ENCODE measurements at regions not wholly inside any gene's neighbourhood (a gene's known extent, or its start where the extent isn't known, plus 50 kb on each side); places are given as distances from the start of the nearest gene placed in this dataset.
A peak's percentile ranks its signal among the peaks of the same experiment; 100 is the strongest.
"Not testable (repeated sequence)": the region's sequence is repeated elsewhere in the genome, so short reads cannot be mapped to it uniquely, and the experiment has no call there.

GRCh38 chr5:39689919-39690318 lies 265.1 kb upstream of the DAB2 start:
- H3K4me3 ChIP-seq (replicated peaks in 1 of 2; ENCODE audit: low read depth in 2 of 2, low read length in 2 of 2): no peak overlapping the region
- TF ChIP-seq, protein P1, sequence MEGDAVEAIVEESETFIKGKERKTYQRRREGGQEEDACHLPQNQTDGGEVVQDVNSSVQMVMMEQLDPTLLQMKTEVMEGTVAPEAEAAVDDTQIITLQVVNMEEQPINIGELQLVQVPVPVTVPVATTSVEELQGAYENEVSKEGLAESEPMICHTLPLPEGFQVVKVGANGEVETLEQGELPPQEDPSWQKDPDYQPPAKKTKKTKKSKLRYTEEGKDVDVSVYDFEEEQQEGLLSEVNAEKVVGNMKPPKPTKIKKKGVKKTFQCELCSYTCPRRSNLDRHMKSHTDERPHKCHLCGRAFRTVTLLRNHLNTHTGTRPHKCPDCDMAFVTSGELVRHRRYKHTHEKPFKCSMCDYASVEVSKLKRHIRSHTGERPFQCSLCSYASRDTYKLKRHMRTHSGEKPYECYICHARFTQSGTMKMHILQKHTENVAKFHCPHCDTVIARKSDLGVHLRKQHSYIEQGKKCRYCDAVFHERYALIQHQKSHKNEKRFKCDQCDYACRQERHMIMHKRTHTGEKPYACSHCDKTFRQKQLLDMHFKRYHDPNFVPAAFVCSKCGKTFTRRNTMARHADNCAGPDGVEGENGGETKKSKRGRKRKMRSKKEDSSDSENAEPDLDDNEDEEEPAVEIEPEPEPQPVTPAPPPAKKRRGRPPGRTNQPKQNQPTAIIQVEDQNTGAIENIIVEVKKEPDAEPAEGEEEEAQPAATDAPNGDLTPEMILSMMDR (IDR thresholded peaks at IDR 0.05; ENCODE audit: low read depth, low read length): no peak

DNA sequence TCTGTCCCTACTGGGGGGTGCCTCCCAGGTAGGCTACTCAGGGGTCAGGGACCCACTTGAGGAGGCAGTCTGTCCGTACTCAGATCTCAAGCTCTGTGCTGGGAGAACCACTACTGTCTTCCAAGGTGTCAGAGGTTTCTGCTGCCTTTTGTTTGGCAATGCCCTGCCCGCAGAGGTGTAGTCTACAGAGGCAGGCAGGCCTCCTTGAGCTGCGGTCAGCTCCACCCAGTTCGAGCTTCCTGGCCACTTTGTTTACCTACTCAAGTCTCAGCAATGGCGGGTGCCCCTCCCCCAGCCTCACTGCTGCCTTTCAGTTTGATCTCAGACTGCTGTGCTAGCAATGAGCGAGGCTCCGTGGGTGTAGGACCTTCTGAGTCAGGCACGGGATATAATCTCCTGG lies 263.1 kb upstream of the DAB2 start:
- not testable (repeated sequence) for H3K4me3 ChIP-seq (replicated peaks in 1 of 2; ENCODE audit: low read depth in 2 of 2, low read length in 2 of 2); DNase-seq (ENCODE audit: low read depth in 2 of 2)

More at GRCh38 chr5:39689919-39690318, 265.1 kb upstream of the DAB2 start:
- DNase-seq (ENCODE audit: low read depth in 2 of 2): no peak

DNA sequence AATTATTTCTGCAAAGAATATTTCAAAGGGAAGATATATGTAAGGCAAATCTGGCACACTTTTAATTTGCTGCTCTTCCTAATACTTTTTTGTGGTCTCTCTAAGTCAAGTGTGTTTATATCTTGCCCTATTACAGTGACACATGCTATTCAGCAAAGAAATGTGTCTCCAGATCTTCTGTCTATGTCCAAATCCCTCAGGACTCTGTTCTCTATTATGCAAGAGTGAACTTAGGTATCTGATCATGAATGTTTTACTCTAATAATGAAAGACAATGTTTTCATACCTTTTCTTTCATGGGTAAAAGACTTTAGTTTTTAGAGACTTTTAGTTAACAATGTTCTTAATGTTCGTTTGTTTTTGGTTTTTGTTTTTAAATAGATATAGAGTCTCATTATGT lies 255.4 kb upstream of the DAB2 start:
- no peak overlapping the region for H3K4me3 ChIP-seq (replicated peaks in 1 of 2; ENCODE audit: low read depth in 2 of 2, low read length in 2 of 2)
- no peak for DNase-seq (ENCODE audit: low read depth in 2 of 2)
- TF ChIP-seq, protein P1 (IDR thresholded peaks at IDR 0.05; ENCODE audit: low read depth, low read length): no peak

DNA sequence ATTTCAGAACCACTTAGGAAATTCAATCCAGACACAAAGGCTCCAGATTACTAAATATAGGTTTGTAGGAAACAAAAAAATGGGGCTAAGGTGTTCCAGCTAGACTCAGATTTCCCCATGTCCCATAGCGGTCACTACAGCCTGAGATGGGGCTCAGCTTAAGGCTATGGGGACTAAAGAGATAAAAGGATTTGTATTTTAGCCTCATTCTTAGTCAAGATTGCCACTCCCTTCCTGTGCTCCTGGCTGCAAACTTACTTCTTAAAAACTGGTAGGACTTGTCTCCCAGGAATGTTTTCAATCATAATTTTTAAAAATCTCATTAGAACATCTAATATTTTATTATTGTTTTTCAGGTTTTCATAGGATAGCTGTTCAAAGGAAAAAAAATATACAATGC lies 253.8 kb upstream of the DAB2 start:
- no peak for DNase-seq (ENCODE audit: low read depth in 2 of 2)
- TF ChIP-seq, protein P1 (IDR thresholded peaks at IDR 0.05; ENCODE audit: low read depth, low read length): no peak
- H3K4me3 ChIP-seq (replicated peaks in 1 of 2; ENCODE audit: low read depth in 2 of 2, low read length in 2 of 2): no peak overlapping the region

DNA sequence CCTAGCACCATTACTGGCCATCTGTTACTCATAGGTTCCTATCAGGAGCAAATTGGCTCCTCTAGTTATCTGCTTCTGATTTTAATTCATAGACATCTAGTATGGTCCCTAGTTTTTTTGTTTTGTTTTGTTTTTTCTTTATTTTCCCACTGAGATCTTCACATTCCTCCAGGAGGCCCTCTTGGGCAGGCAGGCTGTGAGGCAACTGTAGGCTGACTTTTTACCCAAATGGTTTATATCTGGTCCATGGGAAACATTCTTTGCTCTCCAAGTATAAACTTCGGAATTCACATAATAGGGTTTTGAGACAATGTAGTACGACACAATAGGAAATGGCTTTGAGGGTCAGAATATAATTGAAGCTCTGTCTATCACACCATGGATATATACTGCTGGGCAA lies 250.9 kb upstream of the DAB2 start:
- DNase-seq (ENCODE audit: low read depth in 2 of 2): peak; percentile 3 to 23
- H3K4me3 ChIP-seq (replicated peaks in 1 of 2; ENCODE audit: low read depth in 2 of 2, low read length in 2 of 2): no peak overlapping the region
- TF ChIP-seq, protein P1 (IDR thresholded peaks at IDR 0.05; ENCODE audit: low read depth, low read length): no peak

DNA sequence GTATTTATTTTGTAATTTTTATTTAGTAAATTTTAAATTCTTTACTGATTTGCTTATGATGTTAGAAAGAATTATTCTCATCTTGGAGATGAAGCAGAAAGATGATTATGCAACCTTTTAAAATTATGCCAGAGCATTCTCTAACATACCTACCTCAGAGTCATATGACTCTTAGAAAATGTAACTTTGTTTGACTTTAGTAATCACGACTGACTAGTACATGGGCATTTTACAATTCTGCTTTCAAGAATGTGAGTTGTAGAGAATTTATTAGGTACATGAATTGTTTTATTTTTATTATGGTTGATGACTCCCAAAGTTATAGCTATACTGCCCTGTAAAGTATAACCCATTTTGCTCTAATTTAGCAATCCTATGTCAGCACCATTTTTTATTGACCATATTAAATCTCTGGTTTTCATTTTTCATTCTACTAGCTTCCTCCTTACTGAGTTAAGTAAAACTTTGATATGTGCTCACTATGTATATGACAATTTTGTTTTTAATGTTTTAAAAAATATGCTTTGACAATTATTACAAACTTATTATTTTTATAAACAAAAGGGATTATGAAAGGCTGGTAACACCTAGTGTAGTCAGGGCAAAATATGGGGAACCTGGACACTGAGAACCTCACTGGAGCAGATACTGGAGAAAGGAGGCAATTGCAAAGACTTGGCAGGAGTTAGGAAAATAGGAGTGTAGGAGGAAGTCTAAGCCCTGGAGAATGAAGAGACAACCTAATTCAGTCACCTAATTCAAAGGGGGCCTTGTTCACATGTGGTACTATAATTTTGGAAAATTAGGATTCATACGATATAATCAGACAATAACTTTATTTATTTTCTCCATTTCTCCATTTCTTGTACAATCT lies 249.7 kb upstream of the DAB2 start:
- H3K4me3 ChIP-seq (replicated peaks in 1 of 2; ENCODE audit: low read depth in 2 of 2, low read length in 2 of 2): no peak overlapping the region
- peak in 1 of 2 donors; percentile 26 for DNase-seq (ENCODE audit: low read depth in 2 of 2)
- TF ChIP-seq, protein P1 (IDR thresholded peaks at IDR 0.05; ENCODE audit: low read depth, low read length): no peak

GRCh38 chr5:39671561-39671961 lies 246.8 kb upstream of the DAB2 start:
- DNase-seq (ENCODE audit: low read depth in 2 of 2): peak in 1 of 2 donors; percentile 19
- no peak overlapping the region for H3K4me3 ChIP-seq (replicated peaks in 1 of 2; ENCODE audit: low read depth in 2 of 2, low read length in 2 of 2)
- TF ChIP-seq, protein P1 (IDR thresholded peaks at IDR 0.05; ENCODE audit: low read depth, low read length): no peak
